Fibroblast of the aortic adventitia (primary cell): ENCODE measurements at regions not wholly inside any gene's neighbourhood (a gene's known extent, or its start where the extent isn't known, plus 50 kb on each side); places are given as distances from the start of the nearest gene placed in this dataset.

ENCODE experiments used
- DNase-seq: peaks from one replicate; pipeline ENCODE4 v3.0.0-alpha.2; 2010; ENCODE audit warnings: low read depth
- H3K4me3 ChIP-seq: 2 replicates; pipeline ENCODE4 v1.5.1; 2011; ENCODE audit warnings: low read depth, mild to moderate bottlenecking, control low read depth, low read length, moderate library complexity
- CTCF ChIP-seq: IDR thresholded peaks from 2 replicates; pipeline ENCODE4 v1.5.1; 2011; ENCODE audit warnings: mild to moderate bottlenecking, low read length, control low read depth, inconsistent platforms; ENCODE audit not compliant: insufficient read depth

- TF ChIP-seq CTCF = no peak
- no peak overlapping the region for H3K4me3 ChIP-seq
- DNase-seq = no peak
These were observed 494.7 kb downstream of the CCSER2 start for GRCh38 chr10:84822931-84823630.

- TF ChIP-seq CTCF = no peak
- DNase-seq = no peak
- H3K4me3 ChIP-seq = no peak overlapping the region
These were observed 496.1 kb downstream of the CCSER2 start for GRCh38 chr10:84824525-84824924.

GRCh38 chr10:84825330-84825729 is 496.9 kb downstream of the CCSER2 start:
- DNase-seq = no peak
- no peak for TF ChIP-seq CTCF
- H3K4me3 ChIP-seq = no peak overlapping the region

- DNase-seq = no peak
- no peak overlapping the region for H3K4me3 ChIP-seq
- no peak for TF ChIP-seq CTCF
These were observed 498.3 kb downstream of the CCSER2 start for GRCh38 chr10:84826704-84827103.

- TF ChIP-seq CTCF = no peak
- DNase-seq = no peak
- no peak overlapping the region for H3K4me3 ChIP-seq
These were observed 500.7 kb downstream of the CCSER2 start for GRCh38 chr10:84829131-84829530.

GRCh38 chr10:84837041-84837812 is 508.8 kb downstream of the CCSER2 start:
- TF ChIP-seq CTCF = no peak
- H3K4me3 ChIP-seq = no peak overlapping the region
- no peak for DNase-seq

GRCh38 chr10:84837877-84838276 is 509.5 kb downstream of the CCSER2 start:
- no peak for DNase-seq
- no peak for TF ChIP-seq CTCF
- H3K4me3 ChIP-seq = no peak overlapping the region
